TTC549 (cell line): ENCODE measurements at regions not wholly inside any gene's neighbourhood (a gene's known extent, or its start where the extent isn't known, plus 50 kb on each side); places are given as distances from the start of the nearest gene placed in this dataset.
A peak's percentile ranks its signal among the peaks of the same experiment; 100 is the strongest.
"Not testable (repeated sequence)": the region's sequence is repeated elsewhere in the genome, so short reads cannot be mapped to it uniquely, and the experiment has no call there.

Experiments
- FAIRE-seq: peaks from 2 replicates; lab custom pipeline; 2012; peaks lifted over from hg19 to GRCh38; lab: Jason Lieb, UNC

DNA sequence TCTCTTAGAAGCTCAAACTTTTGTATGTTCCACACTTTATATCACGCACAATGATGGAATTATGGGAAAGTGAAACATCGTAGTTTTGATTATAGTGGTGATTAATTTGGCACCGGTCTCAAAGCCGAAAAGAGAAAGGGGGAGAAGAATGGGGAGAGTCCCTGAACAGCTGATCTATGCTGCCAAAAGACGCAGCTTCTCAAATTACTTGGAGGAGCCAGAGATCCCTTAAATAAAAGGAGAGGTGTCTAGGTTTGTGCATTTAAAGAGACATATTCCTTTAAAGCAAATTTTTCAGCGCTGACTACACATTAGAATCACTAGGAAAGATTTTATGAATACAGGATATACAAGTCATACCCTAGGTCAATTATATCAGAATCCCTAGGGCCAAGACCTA lies 599.6 kb upstream of the ADAMTS5 start:
- no peak for FAIRE-seq

DNA sequence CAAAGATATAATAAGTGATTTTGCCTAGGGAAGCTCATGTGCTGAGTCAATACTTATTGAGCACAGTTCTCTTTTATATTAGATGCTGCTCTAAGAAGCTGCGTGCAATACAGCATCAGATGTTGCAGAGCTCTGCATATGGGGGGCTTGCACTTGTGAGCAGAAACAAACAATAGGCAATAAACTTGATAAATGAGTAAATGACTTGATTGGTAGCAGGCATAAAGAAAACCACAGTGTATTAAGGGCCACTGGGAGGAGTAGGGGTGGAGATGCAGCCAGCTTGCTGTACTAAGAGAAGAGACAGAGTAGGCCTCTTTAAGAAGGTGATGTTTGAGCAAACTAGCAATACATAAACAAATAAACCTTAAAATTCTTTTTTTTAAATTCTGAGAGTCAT lies 598.5 kb upstream of the ADAMTS5 start:
- no peak for FAIRE-seq

DNA sequence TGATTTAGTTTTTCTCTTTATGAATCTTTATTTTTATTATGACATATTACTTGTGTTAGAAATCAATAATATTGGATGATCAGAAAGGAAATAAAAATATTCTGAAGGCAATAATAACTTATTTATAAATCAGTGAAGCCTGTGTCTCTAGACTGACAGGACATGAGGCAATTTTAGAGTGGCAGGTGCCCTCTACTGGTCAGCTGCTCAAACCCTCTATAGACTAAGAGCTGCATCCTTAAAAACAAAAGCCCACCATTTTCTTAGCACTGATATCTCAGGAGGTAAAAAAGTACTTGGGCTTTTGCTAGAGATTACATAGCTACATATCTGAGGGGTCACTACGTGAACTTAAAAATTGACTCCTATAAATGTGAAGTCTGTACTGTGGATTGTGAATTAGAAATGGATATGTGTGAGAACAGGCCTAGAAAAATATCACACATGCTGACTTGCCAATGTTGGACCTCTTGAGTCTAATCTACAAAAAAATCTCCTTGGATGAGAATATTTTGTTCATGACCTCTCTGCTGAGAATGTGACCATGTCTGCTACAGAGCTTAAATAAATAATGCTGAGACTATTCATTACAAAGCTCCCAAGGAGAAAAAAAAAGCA lies 597.9 kb upstream of the ADAMTS5 start:
- peak; percentile 15 for FAIRE-seq

DNA sequence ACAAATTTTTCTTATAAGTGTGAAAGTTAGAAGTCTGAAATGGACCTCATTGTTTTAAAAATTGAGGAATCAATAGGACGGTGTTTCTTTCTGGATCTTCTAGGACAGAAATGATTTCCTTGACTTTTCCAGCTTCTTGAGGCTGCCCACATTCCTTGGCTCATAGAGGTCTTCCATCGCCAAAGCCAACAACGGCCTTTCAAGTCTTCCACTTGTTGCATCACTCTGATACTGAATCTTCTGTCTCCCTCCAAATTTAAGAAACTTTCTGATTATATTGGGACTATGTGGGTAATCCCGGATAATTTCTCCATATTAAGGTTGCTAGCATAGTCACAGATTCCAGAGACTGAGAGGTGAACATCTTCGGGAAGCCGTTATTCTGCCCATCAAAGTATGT lies 595.4 kb upstream of the ADAMTS5 start:
- no peak for FAIRE-seq

DNA sequence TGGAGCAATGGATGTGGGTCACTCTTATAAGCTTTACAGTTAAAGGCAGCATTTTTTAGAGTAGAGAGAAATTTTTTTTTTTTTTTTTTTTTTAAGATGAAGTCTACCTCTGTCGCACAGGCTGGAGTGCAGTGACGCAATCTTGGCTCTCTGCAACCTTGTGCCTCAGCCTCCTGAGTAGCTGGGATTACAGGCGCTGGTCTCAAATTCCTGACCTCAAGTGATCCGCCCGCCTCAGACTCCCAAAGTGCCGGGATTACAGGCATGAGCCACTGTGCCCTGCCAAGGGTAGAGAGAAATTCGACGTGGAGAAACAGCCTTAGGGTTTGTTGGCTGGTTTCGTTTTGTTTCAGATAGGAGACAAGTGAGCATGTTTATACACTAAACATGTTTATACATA lies 594.2 kb upstream of the ADAMTS5 start:
- FAIRE-seq: no peak

DNA sequence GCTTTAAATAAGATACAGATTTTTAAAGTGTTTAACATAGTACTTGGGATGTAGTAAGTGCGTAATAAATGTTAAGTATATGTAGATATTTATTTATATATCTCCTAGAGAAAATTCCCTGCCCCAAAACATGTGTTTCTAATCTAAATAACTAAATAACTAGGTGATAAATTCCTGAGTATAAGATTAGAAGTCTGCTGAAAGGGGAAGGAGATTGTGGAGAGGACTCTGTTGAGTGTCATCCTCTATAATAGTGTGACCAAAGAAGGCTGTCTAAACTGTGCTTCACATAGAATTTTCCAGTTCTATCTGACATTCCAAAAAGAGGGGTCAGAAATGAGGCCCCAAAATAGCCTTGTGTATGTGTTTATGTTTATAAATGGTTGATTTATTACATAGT lies 590.5 kb upstream of the ADAMTS5 start:
- no peak for FAIRE-seq

DNA sequence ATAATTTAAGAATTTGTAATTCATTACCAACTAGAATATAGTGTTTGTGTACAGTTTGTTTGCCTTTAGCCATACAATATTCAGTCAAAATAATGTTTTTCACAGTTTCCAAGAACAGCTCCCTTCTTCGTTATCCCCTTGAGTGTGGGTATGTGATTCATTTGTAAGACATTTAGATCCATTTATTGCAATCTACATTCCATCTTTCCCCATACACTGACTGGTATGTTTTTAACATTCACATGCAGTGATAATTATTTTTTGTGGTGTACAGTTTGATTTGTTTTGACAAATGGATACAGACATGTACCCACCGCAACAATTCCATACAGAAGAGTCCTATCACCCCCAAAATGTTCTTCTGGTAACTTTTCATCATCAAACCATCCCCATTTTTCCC lies 589.1 kb upstream of the ADAMTS5 start:
- no peak for FAIRE-seq

DNA sequence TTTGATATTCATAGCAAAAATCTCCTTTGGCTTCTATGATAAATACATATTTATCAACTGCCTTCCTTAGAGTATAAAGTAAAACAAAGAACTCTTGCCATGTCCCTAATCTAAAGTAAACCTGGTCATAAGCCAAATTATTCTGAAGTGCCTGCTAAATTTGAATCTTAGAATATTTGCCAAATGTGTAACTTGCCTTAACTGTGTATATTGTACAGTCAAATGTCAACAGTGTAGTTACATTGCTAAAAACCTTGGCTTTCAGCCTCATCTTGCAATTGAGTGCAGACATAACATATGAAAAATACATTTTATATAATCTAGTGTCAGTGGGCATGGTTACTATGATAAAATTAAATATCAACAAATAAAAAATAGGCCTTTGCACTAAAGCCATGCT lies 583.4 kb upstream of the ADAMTS5 start:
- no peak for FAIRE-seq

DNA sequence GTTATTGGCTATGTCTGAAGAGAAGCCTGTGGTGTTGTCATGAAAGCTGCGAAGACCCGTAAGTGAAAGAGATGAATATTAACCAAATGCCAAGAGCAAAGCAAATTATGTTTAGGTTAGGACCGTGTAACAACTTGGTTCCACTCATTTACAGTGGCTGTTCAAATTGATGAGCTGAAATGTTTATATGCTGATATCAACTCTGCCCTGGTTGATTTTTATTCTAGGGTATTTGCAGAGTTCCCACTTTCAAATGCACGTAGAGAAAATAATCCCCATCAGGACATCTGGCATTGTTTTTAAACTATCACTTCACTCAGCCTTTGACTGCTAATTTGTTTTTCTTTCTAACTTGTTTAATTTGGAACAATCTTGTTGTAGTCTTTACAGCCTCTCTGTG lies 581.6 kb upstream of the ADAMTS5 start:
- no peak for FAIRE-seq

DNA sequence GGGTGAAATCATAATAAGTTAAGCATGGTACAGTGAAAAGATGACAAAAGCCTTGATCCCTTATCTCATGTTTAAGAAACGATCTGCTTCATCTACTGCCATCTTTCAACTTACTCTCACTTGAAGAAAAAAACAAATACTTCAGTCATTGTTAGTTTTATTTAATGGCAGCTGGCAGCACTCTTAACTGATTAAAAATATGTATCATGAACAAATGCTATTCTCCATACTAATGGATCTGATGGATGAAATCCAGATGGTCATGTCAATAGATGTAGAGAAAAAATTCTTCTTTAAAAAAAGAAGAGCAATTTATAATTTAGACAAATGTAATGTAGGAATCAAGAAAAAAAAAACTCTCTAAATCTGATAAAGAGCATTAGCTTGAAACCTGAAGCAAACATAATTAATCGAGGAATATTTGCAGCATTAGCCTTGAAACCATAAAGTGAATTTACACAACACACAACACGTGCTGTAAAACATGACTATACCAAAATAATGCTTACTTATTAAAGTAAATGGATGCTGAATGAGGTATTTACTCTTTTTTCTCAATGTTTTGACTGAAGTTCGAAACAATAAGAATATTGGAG lies 579.0 kb upstream of the ADAMTS5 start:
- no peak for FAIRE-seq

DNA sequence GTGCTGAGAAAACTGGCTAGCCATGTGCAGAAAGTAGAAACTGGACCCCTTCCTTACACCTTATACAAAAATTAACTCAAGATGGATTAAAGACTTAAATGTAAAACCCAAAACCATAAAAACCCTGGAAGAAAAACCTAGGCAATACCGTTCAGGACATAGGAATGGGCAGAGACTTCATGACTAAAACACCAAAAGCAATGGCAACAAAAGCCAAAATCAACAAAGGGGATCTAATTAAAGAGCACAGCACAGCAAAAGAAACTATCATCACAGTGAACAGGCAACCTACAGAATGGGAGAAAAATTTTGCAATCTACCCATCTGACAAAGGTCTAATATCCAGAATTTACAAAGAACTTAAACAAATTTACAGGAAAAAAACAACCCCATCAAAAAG lies 575.2 kb upstream of the ADAMTS5 start:
- not testable (repeated sequence) for FAIRE-seq

DNA sequence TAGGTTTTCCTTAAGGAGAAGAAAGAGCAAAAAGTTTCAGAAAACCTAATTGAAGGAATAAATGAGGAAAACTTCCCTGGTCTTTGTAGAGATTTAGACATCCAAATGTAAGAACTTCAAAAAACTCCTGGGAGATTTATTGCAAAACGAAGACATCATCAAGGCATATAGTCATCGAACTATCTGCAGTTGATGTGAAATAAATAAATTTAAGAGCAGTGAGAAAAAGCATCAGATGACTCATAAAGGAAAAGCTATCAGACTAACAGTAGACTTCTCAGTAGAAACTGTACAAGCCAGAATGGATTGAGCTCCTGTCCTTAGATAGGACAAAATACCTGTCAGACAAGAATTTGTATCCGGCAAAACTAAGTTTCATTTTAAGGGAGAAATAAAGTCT lies 569.4 kb upstream of the ADAMTS5 start:
- FAIRE-seq: no peak

DNA sequence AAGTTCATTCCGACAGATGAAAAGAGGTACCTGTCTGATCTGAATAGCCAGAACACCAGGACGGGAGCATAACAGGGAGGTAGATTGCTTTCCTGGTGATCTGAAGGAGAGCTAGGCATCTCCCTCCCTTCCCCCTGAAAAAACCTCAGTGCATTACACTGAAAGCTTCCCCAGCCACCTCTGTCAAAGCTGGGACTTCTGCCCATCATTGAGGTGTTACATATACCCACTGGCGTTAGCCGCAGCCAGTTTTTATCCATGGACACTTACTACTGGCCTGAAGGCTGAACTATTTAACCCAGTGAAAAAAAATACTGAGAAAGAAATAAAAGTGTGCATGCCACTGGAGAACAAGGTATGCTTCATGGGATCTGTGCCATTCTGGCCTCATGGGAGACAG lies 568.3 kb upstream of the ADAMTS5 start:
- FAIRE-seq: no peak

DNA sequence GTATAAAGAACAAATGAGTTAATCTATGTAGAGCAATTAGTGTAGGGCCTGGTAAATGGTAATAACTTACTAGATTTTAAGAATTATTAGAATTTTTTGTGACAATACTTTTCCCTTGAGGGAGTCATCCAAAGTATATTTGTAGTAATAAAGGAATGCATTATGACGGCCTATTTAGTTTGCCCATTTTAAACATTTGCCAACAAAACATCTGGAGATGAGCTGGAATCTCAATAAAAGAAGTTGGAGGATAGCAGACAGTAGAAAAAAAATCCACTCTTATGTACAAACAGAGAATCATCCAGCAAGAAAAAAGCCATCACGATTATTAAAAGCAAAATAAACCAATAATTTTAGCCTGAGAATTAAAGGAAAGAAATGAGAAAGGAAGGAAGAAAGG lies 567.3 kb upstream of the ADAMTS5 start:
- no peak for FAIRE-seq

DNA sequence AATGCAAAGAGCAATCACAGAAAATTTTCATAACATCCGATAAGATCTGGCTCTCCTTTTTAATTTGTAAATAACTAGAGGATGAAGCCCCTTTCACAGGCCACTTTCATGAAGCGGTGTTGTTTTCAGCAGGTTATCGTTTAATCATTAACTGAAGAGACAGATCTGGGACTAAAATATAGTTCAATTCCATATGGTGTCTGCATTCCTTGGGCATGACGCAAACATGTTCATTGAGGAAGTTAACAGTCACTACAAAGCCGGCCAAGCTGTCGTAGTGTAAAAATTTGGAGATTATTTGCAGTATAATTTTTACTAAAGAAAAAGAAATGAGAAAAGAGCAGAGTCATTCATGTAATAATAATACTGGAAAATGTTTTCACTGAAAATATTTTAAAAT lies 565.2 kb upstream of the ADAMTS5 start:
- FAIRE-seq: no peak

DNA sequence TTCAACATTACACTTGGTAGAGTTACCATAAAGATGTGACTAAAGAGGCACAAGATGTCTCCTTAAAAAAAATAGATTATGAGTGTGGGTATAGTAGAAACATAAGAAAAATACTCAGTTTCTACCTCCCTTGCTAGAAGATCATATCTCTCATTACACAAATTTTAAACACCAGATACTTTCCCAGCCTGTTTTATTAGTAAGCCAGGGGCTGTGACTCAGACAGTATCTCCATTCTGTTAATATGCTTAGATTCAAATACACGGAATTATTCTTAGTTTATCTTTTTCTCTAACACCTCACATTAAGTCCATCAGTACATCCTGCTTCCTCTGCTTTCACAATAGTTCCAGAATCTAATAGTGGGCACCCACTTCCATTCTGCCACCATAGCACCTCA lies 561.8 kb upstream of the ADAMTS5 start:
- no peak for FAIRE-seq

DNA sequence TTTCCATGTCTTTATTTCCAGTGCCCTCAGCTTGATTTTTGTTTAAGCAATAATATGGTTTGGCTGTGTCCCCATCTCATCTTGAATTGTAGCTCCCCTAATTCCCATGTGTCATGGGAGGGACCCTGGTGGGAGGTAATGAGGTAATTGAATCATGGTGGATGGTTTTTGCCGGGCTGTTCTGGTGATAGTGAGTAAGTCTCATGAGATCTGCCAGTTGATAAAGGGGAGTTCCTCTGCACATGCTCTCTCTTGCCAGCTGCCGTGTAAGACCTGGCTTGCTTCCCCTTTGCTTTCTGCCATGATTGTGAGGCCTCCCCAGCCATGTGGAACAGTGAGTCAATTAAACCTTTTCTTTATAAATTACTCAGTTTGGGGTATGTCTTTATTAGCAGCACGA lies 559.6 kb upstream of the ADAMTS5 start:
- FAIRE-seq: no peak

DNA sequence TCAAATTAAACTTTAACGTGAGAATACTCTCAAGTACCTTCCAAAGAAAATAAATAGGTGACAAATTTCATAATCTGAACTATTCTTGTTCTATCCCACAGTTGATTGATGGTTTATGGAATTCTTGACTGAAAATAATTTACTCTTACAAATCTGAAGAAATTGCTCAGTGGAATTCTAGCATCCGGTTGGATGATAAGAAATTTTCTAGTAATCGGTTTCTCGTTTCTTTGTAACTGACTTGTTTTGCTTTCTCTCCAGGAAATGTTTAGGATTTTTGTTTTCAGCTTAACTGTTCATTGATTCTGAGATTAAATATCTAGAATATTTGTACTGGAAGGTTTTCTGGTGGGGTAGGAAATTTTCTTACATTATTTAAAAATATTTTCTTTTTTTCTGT lies 558.9 kb upstream of the ADAMTS5 start:
- no peak for FAIRE-seq

DNA sequence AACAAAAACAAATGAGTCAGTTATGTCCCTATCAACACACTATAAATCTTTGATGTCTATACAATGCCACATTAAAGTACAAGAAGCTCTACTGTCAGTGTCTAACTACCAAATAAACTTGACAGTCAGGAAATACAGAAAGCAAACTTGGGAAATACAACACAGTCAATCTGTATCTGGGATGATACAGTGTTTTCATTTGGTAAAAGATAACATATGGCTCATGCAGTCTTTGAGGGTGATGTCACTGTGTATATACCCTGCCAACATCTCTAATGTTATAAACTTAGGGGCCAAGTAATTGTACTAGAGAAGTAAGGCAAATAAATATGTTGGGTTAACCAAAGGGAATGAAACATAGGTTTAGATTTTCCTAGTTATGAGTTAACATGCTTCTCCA lies 552.5 kb upstream of the ADAMTS5 start:
- FAIRE-seq: no peak

DNA sequence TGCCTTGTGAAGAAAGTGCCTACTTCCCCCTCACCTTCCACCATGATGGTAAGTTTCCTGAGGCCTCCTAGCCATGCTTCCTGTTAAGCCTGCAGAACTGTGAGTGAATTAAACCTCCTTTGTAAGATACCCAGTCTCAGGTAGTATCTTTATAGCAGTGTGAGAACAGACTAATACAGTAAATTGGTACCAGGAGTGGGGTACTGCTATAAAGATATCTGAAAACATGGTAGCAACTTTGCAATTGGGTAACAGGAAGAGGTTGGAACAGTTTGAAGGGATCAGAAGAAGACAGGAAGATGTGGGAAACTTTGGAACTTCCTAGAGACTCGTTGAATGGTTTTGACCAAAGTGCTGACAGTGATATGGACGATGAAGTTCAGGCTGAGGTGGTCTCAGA lies 550.3 kb upstream of the ADAMTS5 start:
- not testable (repeated sequence) for FAIRE-seq

DNA sequence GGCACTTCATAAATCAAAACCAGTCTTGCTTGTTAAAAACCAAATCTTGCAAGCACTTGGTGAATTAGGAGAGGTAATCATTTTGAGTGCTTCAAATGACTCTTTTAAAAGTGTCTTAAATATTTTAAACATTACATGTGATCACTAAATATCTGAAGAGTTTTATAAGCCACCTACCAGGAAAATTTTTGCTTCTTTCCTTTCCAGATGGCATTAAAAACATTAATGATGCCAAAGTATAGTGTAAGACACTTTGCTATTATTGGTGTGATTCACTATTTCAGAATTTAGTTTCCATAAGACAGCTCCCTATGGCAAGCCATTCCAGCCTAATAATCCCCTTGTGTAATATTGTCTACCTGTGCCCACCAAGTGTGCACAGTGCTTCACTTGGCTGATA lies 548.8 kb upstream of the ADAMTS5 start:
- no peak for FAIRE-seq

DNA sequence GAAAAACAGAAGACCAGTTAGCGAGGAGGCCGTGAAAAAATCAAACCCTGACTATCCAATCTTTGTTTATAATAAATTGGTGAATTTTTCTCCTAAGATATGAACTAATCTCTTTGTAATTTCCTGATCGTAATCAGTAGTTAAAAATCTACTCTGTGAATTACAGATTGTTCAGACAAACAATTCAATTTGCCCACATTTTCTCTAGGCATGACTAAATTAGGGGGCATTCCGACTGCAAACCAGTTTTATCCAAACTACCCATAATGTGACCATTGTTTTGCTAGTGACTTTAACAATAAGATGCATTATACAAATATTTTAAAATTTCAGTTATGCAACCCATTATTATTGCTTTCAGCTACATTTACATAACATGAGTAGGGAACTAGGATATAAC lies 546.9 kb upstream of the ADAMTS5 start:
- no peak for FAIRE-seq

DNA sequence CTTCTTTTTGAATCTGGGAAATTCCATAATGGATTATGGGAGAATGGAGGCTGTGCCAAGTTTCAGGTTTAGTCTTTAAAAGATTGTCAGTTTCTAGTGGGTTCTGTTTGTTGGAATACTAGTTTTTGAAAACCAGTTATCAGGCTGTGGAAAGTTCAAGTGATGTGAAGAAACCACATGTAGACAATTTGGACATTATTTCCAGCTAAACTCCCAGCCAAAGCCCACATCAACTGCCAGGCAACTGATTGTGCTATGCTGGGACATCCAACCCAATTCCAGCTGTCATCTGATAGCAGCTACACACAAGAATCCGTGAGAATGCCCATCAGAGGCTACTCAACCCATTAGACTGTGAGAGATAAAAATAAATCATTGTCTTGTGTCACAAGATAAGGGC lies 546.1 kb upstream of the ADAMTS5 start:
- FAIRE-seq: no peak

DNA sequence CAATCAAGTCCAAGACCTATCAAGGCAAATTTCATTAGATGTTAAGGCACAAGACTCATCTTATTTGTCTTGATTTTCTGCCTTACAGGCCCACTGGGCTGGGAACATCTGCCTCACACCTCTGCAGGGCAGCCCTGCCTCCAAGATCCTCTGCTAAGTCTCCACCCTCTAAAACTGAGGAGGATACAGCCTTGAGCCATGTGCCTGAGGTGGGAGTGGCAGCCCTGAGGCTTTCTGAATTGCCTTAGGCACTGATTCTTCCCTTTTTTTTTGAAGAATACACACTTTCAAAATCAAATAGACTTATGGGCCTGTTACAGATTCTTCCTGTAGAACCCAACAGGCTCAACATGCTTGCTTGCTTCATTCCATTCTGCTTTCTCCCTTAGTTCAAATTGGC lies 544.3 kb upstream of the ADAMTS5 start:
- FAIRE-seq: no peak

DNA sequence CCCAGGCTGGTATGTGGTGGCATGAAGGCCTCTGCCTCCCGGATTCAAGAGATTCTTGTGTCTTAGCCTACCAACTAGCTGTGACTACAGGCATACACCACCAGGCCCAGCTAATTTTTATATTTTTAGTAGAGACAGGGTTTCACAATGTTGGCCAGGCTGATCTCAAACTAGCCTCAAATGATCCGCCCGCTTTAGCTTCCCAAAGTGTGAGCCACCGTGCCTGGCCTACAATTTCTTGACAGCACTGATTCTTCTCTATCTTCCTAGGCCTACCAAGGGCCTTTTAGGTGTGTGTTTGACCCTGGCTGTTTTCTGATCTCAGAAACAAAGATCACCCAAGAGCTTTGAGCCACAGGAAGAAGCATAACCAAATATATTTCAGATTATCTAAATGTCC lies 540.8 kb upstream of the ADAMTS5 start:
- FAIRE-seq: no peak
